Hepatocyte (in vitro differentiated cells): ENCODE measurements at regions not wholly inside any gene's neighbourhood (a gene's known extent, or its start where the extent isn't known, plus 50 kb on each side); places are given as distances from the start of the nearest gene placed in this dataset.

ENCODE experiments used
- EZH2phosphoT487 ChIP-seq: fragments of 200-600 bp; sonication (generic); IDR thresholded peaks from one replicate; pipeline ENCODE4 v1.6.1; 2018; ENCODE audit warnings: antibody characterized with exemption, mild to moderate bottlenecking, low read depth, moderate library complexity; ENCODE audit not compliant: unreplicated experiment, severe bottlenecking
- TF ChIP-seq, protein P1 (sequence below): fragments of 200-600 bp; sonication (generic); IDR thresholded peaks from 2 replicates; pipeline ENCODE4 v1.5.1; 2016; ENCODE audit warnings: antibody characterized with exemption, mild to moderate bottlenecking; ENCODE audit not compliant: poor library complexity

DNA sequence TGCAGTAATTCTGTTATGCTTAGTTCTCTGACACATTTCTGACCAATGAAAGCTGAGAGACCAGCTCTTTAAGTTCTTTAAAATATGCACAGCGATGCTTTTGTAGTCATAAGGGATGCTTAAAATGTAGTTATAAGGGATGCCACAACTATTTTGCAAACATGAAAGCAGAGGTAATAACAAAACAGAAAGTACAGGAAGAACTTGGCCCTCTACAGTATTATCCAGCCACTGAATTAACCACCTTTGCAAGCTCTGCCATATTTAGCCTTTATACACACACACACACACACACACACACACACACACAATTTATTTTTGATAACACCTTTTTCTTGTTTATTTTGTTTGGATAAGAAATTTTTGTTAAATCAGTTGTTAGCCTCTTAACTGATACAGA, 590.0 kb downstream of the FAT4 start:
- TF ChIP-seq EZH2phosphoT487 = no peak
- TF ChIP-seq, protein P1, sequence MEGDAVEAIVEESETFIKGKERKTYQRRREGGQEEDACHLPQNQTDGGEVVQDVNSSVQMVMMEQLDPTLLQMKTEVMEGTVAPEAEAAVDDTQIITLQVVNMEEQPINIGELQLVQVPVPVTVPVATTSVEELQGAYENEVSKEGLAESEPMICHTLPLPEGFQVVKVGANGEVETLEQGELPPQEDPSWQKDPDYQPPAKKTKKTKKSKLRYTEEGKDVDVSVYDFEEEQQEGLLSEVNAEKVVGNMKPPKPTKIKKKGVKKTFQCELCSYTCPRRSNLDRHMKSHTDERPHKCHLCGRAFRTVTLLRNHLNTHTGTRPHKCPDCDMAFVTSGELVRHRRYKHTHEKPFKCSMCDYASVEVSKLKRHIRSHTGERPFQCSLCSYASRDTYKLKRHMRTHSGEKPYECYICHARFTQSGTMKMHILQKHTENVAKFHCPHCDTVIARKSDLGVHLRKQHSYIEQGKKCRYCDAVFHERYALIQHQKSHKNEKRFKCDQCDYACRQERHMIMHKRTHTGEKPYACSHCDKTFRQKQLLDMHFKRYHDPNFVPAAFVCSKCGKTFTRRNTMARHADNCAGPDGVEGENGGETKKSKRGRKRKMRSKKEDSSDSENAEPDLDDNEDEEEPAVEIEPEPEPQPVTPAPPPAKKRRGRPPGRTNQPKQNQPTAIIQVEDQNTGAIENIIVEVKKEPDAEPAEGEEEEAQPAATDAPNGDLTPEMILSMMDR = no peak
